ENCODE measurements at regions not wholly inside any gene's neighbourhood (a gene's known extent, or its start where the extent isn't known, plus 50 kb on each side); places are given as distances from the start of the nearest gene placed in this dataset.

DNA sequence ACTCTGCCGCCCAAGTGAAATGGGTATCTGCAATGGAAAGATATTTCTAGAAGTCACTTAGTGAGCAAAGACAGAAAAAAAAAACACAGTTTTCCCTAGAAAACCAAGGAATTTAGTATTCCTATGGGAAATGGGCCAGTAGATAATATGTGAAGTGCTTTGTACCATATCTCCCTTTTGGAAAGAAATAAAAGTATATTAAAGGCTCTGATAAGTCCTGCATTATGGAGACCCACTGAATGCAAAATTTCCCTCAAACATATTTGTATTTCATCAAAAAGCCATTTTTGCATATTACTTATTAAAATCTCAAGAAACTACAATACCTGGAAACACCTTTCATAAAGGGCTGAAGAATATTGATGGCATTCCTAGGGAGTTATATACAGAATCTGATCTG lies 51.6 kb upstream of the DYNLRB2 start:
- peaks cover 0 to 5% (median 0%) of the 10 kb centered on the region in 4 donors for H3K9me3 ChIP-seq
- H3K36me3 ChIP-seq, result no peaks in the 10 kb centered on the region
- DNase-seq, result no peak
- intact Hi-C loops (cut with DNase I; ENCODE audit: low total_unique reads), result no loop called here
- peaks cover 0 to 5% (median 3%) of the 10 kb centered on the region in 3 donors for H3K27me3 ChIP-seq
- WGBS, 5 donors, result 95 to 100% (median 97%) methylated on average over 1 of the region's 1 CpG
- no peak overlapping the region for H3K4me3 ChIP-seq
- TF ChIP-seq POLR2AphosphoS5 (IDR thresholded peaks at IDR 0.05) (no peak), EP300 (IDR thresholded peaks at IDR 0.05) (no peak), POLR2A (IDR thresholded peaks at IDR 0.05) (no peak)
- TF ChIP-seq, protein P1, sequence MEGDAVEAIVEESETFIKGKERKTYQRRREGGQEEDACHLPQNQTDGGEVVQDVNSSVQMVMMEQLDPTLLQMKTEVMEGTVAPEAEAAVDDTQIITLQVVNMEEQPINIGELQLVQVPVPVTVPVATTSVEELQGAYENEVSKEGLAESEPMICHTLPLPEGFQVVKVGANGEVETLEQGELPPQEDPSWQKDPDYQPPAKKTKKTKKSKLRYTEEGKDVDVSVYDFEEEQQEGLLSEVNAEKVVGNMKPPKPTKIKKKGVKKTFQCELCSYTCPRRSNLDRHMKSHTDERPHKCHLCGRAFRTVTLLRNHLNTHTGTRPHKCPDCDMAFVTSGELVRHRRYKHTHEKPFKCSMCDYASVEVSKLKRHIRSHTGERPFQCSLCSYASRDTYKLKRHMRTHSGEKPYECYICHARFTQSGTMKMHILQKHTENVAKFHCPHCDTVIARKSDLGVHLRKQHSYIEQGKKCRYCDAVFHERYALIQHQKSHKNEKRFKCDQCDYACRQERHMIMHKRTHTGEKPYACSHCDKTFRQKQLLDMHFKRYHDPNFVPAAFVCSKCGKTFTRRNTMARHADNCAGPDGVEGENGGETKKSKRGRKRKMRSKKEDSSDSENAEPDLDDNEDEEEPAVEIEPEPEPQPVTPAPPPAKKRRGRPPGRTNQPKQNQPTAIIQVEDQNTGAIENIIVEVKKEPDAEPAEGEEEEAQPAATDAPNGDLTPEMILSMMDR (IDR thresholded peaks at IDR 0.05), result no peak
- H3K27ac ChIP-seq, result no peak overlapping the region
- no peaks in the 10 kb centered on the region for H3K4me1 ChIP-seq

GRCh38 chr16:80488167-80488566 lies 52.6 kb upstream of the DYNLRB2 start:
- H3K9me3 ChIP-seq, result peaks cover 0 to 2% (median 0%) of the 10 kb centered on the region in 4 donors
- H3K4me1 ChIP-seq, result no peaks in the 10 kb centered on the region
- 75 to 91% (median 88%) methylated on average over 2 of the region's 2 CpGs for WGBS, 5 donors
- intact Hi-C loops (cut with DNase I; ENCODE audit: low total_unique reads), result no loop called here
- H3K4me3 ChIP-seq, result no peak overlapping the region
- peaks cover 0 to 10% (median 3%) of the 10 kb centered on the region in 3 donors for H3K27me3 ChIP-seq
- DNase-seq, result no peak
- H3K36me3 ChIP-seq, result no peaks in the 10 kb centered on the region
- no peak overlapping the region for H3K27ac ChIP-seq
- TF ChIP-seq POLR2A (IDR thresholded peaks at IDR 0.05) (no peak), POLR2AphosphoS5 (IDR thresholded peaks at IDR 0.05) (no peak), EP300 (IDR thresholded peaks at IDR 0.05) (no peak)
- TF ChIP-seq, protein P1 (IDR thresholded peaks at IDR 0.05), result no peak

DNA sequence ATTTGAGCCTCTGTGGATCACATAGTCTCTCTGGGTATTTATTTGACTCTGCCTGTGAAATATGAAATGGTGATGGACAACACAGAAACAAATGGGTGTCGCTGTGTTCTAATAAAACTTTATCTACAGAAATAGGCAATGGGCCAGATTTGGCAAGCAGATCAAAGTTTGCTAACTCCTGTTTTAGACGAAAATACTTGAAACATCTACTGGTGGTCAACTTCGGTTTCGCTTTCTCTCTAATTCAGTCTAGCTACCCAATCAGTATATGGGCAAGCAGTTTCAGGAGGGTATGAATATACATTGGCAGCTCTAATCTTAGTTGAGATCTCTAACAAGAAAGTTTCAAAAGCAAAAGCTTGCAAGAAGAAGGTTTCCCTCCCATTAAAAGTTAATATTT lies 60.1 kb upstream of the DYNLRB2 start:
- intact Hi-C loops (cut with DNase I; ENCODE audit: low total_unique reads), result no loop called here
- TF ChIP-seq EP300 (IDR thresholded peaks at IDR 0.05) (no peak), POLR2AphosphoS5 (IDR thresholded peaks at IDR 0.05) (no peak)
- 74 to 82% (median 80%) methylated on average over 4 of the region's 4 CpGs for WGBS, 5 donors
- H3K27ac ChIP-seq, result no peak overlapping the region
- H3K27me3 ChIP-seq, result peaks cover 0 to 5% (median 3%) of the 10 kb centered on the region in 3 donors
- no peaks in the 10 kb centered on the region for H3K9me3 ChIP-seq
- no peak for DNase-seq
- no peaks in the 10 kb centered on the region for H3K4me1 ChIP-seq
- no peaks in the 10 kb centered on the region for H3K36me3 ChIP-seq
- no peak overlapping the region for H3K4me3 ChIP-seq

DNA sequence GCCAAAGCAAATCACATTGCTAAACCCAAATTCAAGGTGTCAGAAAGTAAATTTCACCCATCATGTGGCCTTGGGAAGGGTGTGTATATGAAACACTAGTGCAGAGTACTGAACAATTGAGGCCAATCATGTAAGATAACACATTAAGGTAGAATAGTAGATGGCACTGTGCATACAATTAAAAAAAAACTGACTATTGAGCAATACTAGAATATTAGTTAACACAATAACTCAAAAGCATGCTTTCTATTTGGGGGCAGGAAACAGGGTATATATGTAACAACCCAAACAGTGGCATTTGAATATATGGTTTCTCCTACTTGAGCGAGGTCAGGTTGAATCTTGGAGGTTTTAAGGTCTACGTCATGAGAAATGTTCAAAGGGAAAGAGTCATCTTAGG lies 63.0 kb upstream of the DYNLRB2 start:
- H3K4me3 ChIP-seq, result no peak overlapping the region
- DNase-seq, result no peak
- no peak for TF ChIP-seq EP300 (IDR thresholded peaks at IDR 0.05)
- no peak for TF ChIP-seq POLR2A (IDR thresholded peaks at IDR 0.05)
- TF ChIP-seq POLR2AphosphoS5 (IDR thresholded peaks at IDR 0.05), result no peak
- TF ChIP-seq, protein P1 (IDR thresholded peaks at IDR 0.05), result no peak
- 89 to 95% (median 93%) methylated on average over 2 of the region's 2 CpGs for WGBS, 5 donors
- H3K4me1 ChIP-seq, result no peaks in the 10 kb centered on the region
- H3K27ac ChIP-seq, result no peak overlapping the region
- intact Hi-C loops (cut with DNase I; ENCODE audit: low total_unique reads), result no loop called here
- H3K9me3 ChIP-seq, result no peaks in the 10 kb centered on the region
- no peaks in the 10 kb centered on the region for H3K36me3 ChIP-seq
- no peaks in the 10 kb centered on the region for H3K27me3 ChIP-seq

DNA sequence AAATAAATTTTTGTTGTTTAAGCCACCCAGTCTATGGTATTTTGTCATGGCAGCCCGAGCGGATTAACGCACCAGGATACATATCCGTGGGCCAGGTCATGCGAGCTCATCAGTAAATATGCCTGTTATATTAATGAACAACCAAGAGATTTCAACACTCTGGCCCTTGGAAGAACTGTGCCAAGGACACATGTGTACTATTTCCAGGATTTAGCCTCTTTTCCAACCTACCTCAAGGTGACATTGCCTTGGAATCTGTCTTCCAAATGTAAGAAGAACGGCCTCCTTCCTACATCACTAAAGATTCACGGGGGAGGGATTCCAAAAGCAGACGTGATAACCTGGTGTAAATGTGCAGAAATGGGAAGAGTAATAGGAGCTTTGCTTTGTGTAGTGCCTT lies 72.8 kb upstream of the DYNLRB2 start:
- H3K9me3 ChIP-seq, result peaks cover 0 to 11% (median 0%) of the 10 kb centered on the region in 4 donors
- DNase-seq, result no peak
- WGBS, 5 donors, result 64 to 80% (median 78%) methylated on average over 8 of the region's 8 CpGs
- H3K4me1 ChIP-seq, result peaks cover 0 to 13% (median 8%) of the 10 kb centered on the region in 4 donors
- H3K27ac ChIP-seq, result no peak overlapping the region
- H3K4me3 ChIP-seq, result no peak overlapping the region
- TF ChIP-seq, protein P1 (IDR thresholded peaks at IDR 0.05), result no peak
- no peak for TF ChIP-seq POLR2A (IDR thresholded peaks at IDR 0.05)
- TF ChIP-seq POLR2AphosphoS5 (IDR thresholded peaks at IDR 0.05), result no peak
- TF ChIP-seq EP300 (IDR thresholded peaks at IDR 0.05), result no peak
- no peaks in the 10 kb centered on the region for H3K27me3 ChIP-seq
- H3K36me3 ChIP-seq, result no peaks in the 10 kb centered on the region
- intact Hi-C loops (cut with DNase I; ENCODE audit: low total_unique reads), result no loop called here
